ENCODE measurements at regions not wholly inside any gene's neighbourhood (a gene's known extent, or its start where the extent isn't known, plus 50 kb on each side); places are given as distances from the start of the nearest gene placed in this dataset.

DNA sequence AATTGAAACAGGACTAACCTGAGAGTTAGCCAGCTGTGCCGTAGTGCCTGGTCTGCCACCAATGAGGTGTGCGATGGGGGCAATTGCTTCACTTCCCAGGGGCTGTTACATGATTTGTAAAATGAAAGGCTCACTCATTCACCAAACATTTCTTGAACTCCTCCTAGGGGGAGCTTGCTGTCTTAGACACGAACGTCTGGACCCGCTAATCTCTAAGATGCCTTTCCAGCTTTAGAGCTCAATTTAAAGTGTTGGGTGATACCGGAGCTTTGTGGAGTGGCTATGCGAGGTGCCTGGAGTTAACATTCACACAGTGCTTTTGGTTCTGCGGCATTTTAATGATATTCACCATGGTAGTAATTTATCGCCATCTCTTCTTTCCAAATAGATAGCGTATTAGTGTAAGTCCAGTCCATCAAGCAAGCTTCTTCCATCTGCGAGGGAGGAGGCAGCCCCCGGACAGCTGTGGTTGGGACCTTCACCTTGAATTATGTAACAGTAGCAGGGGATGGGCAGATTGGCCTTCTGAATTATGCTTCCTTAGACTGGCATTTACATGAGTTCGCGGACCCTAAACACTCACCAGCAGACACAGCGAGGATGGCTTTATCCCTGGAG, 179.9 kb downstream of the ADSS2 start:
- H3K9me3 Mint-ChIP-seq = peaks cover 3 to 12% (median 7%) of the 10 kb centered on the region in 7 donors

DNA sequence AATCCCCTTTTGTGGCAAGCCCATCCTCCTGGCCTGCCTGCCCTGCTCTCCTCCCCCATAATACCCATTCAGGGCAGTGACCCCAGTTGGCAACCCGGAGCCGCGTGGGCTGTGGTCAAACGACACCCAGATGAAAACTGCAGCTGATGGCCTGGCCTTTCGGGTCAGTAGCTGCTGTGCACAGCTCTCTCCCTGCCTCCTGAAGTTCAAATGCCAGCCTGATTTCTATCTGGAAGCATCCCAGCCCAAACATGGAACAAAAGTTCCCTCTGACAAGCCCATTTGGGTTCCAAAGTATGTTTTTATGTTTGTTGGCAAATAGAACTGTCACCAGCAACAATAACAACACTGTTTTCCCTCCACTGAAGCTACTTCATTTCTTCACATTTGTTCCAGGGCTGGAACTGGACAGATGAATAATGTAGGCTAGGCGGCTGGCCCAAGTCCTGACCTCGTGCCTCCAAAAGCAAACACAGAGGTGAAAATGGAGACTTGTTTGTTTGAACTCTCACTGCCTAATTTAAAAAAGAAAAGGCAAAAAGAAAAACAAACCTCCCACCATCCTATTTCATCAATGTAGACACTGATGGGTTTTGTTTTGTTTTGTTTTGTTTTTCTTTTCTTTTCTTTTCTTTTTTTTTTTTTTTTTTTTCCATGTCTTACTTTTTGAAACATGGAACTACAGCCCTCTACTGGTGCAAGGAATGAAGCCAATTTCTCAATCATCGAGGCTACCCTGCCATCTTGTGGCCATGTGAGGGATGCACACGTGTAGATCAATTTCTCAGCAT, 179.0 kb downstream of the ADSS2 start:
- Mint-ChIP-seq H3K4me1 (peaks cover 10 to 20% (median 12%) of the 10 kb centered on the region in 3 donors), H3K4me3 (no peak overlapping the region), H3K9me3 (peaks cover 3 to 12% (median 7%) of the 10 kb centered on the region in 7 donors), H3K36me3 (peaks cover 0 to 12% of the 10 kb centered on the region in 2 donors), H3K27ac (peak overlapping the region in 1 of 6 donors; percentile 13), H3K27me3 (peaks cover 2 to 19% (median 16%) of the 10 kb centered on the region in 3 donors)
- ATAC-seq (ENCODE audit: low read depth in 2 of 2) (peak; percentile 63 to 80), DNase-seq (peak; percentile 74)

More for the DNA sequence above, 179.9 kb downstream of the ADSS2 start:
- DNase-seq = no peak
- Mint-ChIP-seq H3K27ac (peak overlapping the region in 2 of 6 donors; percentile 26 to 37), H3K27me3 (peaks cover 0 to 19% (median 16%) of the 10 kb centered on the region in 3 donors), H3K4me1 (peaks cover 10 to 20% (median 12%) of the 10 kb centered on the region in 3 donors), H3K4me3 (no peak overlapping the region), H3K36me3 (peaks cover 0 to 12% of the 10 kb centered on the region in 2 donors)
- no peak for ATAC-seq (ENCODE audit: low read depth in 2 of 2)

DNA sequence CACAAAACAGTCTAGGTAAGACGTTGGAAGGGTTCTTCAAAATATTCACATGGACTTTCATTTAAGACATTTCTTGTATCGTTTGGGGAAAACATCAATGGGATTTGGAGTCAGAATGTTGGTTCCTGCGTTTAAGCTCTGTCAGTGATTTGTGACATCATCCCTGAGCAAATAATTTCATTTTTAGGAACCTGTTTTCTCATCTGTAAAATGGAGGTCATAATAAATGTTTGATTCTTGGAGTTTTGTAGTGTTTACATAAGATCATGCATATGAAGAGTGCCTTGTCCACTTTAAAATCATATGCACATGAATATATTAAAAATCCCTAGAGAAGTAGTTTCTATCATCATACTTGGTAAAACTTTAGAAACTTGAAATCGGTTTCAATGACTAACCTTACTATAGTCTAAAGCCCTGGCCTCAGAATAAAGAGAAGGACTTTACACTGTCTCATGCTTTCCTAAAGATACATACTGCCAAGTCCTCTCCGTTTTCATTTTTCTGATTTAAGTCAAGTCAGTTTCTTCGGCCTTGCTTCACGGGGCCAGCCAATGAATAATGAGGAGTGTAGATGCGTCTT, 178.4 kb downstream of the ADSS2 start:
- H3K27me3 Mint-ChIP-seq = peaks cover 5 to 19% (median 16%) of the 10 kb centered on the region in 3 donors
- ATAC-seq (ENCODE audit: low read depth in 2 of 2) (no peak), DNase-seq (no peak)
- H3K4me1 Mint-ChIP-seq = peaks cover 10 to 20% (median 12%) of the 10 kb centered on the region in 3 donors
- H3K27ac Mint-ChIP-seq = peak overlapping the region in 1 of 6 donors; percentile 13
- no peak overlapping the region for H3K4me3 Mint-ChIP-seq
- peaks cover 3 to 12% (median 7%) of the 10 kb centered on the region in 7 donors for H3K9me3 Mint-ChIP-seq
- H3K36me3 Mint-ChIP-seq = peaks cover 0 to 12% of the 10 kb centered on the region in 2 donors

DNA sequence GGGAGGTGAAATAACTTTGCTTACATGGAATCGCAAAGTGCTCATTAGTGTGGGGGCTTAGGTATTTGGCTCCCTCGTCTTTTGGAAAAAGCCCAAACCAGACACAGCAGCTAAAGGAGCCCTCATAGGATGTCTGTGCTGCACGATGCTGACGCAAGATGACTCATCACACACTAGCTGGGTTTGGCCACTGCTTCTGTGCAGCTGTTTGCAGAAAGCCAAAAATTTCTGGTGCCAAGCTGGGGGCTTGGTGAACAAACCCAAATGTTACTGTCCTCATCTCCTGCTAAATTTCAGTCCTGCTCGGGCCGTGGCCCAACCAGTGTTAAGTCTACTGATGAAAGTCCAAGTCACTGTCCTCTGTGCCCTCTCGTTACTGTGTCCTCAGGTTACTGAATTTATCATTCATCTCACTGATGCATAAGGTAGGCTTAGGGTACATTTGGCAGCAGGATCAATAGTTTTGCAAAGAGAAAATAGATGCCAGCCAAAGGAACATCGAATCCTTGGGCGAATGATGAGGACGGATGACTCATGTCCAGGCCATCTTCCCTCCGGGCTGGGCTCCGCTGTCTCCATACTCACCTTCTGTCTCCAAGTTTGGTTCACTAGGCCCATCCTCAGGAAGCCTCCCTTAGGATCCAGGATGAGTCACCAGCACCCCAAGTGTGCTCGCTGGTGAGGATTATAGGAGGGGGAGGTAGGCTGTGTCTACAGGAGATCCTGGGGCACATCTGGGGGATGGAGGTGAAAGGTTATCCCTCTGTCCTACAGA, 177.7 kb downstream of the ADSS2 start:
- peaks cover 3 to 15% (median 8%) of the 10 kb centered on the region in 7 donors for H3K9me3 Mint-ChIP-seq
- ATAC-seq (ENCODE audit: low read depth in 2 of 2) = no peak
- peaks cover 0 to 12% of the 10 kb centered on the region in 2 donors for H3K36me3 Mint-ChIP-seq
- H3K27me3 Mint-ChIP-seq = peaks cover 5 to 19% (median 16%) of the 10 kb centered on the region in 3 donors
- peak overlapping the region in 4 of 6 donors; percentile 6 to 39 (median 27) for H3K27ac Mint-ChIP-seq
- DNase-seq = no peak
- H3K4me3 Mint-ChIP-seq = no peak overlapping the region
- peaks cover 10 to 20% (median 12%) of the 10 kb centered on the region in 3 donors for H3K4me1 Mint-ChIP-seq

DNA sequence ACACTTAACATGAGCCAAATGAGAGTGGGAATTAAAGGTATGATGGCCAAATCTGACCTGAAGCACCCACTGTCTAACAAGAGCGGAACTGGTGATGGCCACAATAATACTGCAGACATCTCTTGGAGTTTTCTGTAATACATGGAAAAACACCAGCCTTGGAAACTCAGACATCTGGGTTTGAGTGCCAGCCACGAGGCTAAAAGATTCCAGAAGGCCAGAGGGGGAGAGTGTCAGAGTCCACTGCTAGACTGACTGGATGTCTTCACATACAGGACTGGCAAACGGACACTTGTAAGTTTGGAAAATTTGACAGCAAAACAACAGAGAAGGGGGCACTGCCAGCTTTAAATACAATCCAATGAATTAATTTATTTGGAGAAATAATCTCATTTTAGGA, 175.1 kb downstream of the ADSS2 start:
- ATAC-seq (ENCODE audit: low read depth in 2 of 2) (no peak), DNase-seq (no peak)
- H3K36me3 Mint-ChIP-seq = peaks cover 0 to 7% of the 10 kb centered on the region in 2 donors
- peaks cover 4 to 14% (median 5%) of the 10 kb centered on the region in 3 donors for H3K4me1 Mint-ChIP-seq
- H3K27me3 Mint-ChIP-seq = peaks cover 8 to 19% (median 16%) of the 10 kb centered on the region in 3 donors
- peak overlapping the region in 1 of 6 donors; percentile 91 for H3K27ac Mint-ChIP-seq
- H3K4me3 Mint-ChIP-seq = no peak overlapping the region
- H3K9me3 Mint-ChIP-seq = peaks cover 0 to 5% (median 0%) of the 10 kb centered on the region in 7 donors

DNA sequence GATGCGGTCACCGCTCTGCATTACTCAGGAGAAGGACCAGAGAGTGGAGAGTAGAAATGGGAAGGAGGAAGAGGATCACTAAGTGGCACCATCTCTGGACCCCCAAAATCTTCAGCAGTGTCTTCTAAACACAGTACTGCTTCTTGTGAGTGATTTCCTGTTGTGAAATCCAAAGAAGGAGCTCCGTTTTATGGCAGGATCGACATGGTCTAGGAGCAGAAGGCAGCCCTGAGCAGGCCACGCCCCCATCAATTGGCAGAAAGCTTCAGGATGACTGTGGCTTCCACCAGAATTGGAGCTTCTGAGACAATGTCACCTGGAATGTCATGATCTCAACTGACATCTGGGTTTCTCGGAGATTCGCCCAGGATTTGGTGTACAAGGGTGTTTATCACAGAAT, 171.5 kb downstream of the ADSS2 start:
- H3K4me1 Mint-ChIP-seq = no peaks in the 10 kb centered on the region
- peaks cover 0 to 7% of the 10 kb centered on the region in 2 donors for H3K36me3 Mint-ChIP-seq
- H3K4me3 Mint-ChIP-seq = no peak overlapping the region
- DNase-seq (no peak), ATAC-seq (ENCODE audit: low read depth in 2 of 2) (no peak)
- peaks cover 10 to 15% (median 13%) of the 10 kb centered on the region in 3 donors for H3K27me3 Mint-ChIP-seq
- no peak overlapping the region for H3K27ac Mint-ChIP-seq
- peaks cover 0 to 5% (median 0%) of the 10 kb centered on the region in 7 donors for H3K9me3 Mint-ChIP-seq

DNA sequence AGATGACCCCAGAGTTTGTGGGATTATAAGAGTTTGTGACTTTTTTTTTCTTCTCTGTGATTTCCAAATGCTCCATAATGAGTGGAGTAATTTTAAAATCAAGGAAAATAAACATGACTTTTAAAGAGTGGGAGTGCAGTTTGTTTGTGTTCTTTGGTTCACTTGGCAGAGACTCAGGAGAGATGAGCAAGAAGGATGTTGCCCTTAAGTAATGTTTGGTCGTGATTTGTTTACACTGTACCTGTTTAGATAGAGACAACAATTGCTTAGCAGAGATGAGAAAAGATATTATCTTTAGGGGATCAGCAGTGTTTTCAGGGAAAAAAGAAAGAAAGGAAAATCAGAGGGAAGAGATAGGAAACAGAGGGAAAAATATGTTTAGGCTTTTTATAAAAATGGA, 170.8 kb downstream of the ADSS2 start:
- Mint-ChIP-seq H3K36me3 (peaks cover 0 to 7% of the 10 kb centered on the region in 2 donors), H3K27ac (no peak overlapping the region), H3K4me1 (no peaks in the 10 kb centered on the region), H3K4me3 (no peak overlapping the region), H3K9me3 (peaks cover 0 to 5% (median 0%) of the 10 kb centered on the region in 7 donors), H3K27me3 (peaks cover 8 to 13% (median 8%) of the 10 kb centered on the region in 3 donors)
- no peak for ATAC-seq (ENCODE audit: low read depth in 2 of 2)
- no peak for DNase-seq

DNA sequence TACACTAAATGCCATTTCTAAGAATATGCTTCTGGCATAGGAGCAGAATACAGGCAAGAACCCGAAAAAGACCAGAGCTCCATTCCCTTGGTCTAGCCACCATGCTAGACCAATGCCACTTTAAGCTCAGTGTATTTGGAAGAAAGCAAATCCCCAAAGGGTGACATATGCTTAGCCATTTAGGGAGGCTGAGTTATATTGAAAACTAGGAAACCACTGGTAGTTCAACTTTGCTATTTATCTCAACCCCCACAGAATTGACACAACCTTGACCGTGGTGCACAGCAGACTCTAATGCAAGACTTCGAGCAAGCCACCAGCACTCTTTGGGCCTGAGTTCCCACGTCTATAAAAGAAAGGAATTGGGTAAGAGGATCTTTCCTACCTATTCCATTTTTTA, 167.9 kb downstream of the ADSS2 start:
- no peak overlapping the region for H3K4me3 Mint-ChIP-seq
- no peak for ATAC-seq (ENCODE audit: low read depth in 2 of 2)
- H3K27me3 Mint-ChIP-seq = peaks cover 0 to 8% (median 8%) of the 10 kb centered on the region in 3 donors
- no peaks in the 10 kb centered on the region for H3K4me1 Mint-ChIP-seq
- no peak overlapping the region for H3K27ac Mint-ChIP-seq
- H3K36me3 Mint-ChIP-seq = peaks cover 3 to 7% of the 10 kb centered on the region in 2 donors
- H3K9me3 Mint-ChIP-seq = peaks cover 0 to 8% (median 4%) of the 10 kb centered on the region in 7 donors
- DNase-seq = no peak

DNA sequence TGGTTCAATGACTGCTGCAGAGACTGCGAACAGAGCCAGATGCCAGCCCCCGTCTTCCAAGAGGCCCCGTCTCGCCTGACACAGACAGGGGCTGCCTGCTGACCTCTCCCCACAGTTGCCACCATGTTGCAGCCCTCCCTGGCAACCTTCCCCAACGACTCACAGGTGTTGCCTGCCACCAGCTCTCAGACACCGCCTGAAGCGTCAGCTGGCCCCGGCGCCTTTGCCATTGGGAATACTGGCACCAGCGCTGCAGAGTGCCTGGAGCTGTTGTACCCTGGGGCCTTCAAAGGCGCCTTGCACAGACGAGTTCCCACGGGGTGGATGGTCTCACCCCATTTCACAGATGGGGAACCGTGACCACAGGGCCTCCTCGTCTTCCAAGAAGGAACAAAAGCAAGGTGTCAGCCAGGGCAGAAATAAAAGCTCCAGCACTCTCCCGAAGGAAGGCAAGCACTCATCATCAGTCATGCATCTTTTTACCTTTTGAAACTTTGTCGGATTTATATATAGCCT, 167.0 kb downstream of the ADSS2 start:
- H3K9me3 Mint-ChIP-seq = peaks cover 0 to 8% (median 6%) of the 10 kb centered on the region in 7 donors
- H3K4me1 Mint-ChIP-seq = no peaks in the 10 kb centered on the region
- H3K36me3 Mint-ChIP-seq = peaks cover 4 to 7% of the 10 kb centered on the region in 2 donors
- no peak overlapping the region for H3K27ac Mint-ChIP-seq
- peak overlapping the region in 1 of 8 donors; percentile 60 for H3K4me3 Mint-ChIP-seq
- H3K27me3 Mint-ChIP-seq = peaks cover 0 to 9% (median 8%) of the 10 kb centered on the region in 3 donors
- ATAC-seq (ENCODE audit: low read depth in 2 of 2) (no peak), DNase-seq (no peak)

DNA sequence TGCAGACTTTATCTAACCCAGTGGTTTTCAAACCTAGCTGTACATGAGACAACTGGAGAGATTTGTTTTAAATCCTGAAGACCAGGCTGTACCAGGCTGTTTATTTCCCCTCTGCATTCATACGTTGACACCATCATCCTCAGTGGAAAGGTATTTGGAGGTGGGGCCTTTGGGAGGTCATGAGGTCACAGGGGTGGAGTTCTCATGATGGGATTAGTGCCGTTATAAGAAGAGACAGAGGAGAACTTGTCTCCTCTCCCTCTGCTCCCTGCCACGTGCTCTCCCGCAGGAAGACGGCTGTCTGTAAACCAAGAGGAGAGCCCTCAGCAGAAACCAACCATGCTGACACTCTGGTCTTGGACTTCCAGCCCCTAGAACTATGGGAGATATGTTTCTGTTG, 165.4 kb downstream of the ADSS2 start:
- Mint-ChIP-seq H3K9me3 (peaks cover 0 to 8% (median 6%) of the 10 kb centered on the region in 7 donors), H3K27ac (no peak overlapping the region), H3K27me3 (peaks cover 0 to 18% (median 10%) of the 10 kb centered on the region in 3 donors), H3K36me3 (peaks cover 0 to 4% of the 10 kb centered on the region in 2 donors), H3K4me1 (no peaks in the 10 kb centered on the region), H3K4me3 (no peak overlapping the region)
- DNase-seq (no peak), ATAC-seq (ENCODE audit: low read depth in 2 of 2) (no peak)

DNA sequence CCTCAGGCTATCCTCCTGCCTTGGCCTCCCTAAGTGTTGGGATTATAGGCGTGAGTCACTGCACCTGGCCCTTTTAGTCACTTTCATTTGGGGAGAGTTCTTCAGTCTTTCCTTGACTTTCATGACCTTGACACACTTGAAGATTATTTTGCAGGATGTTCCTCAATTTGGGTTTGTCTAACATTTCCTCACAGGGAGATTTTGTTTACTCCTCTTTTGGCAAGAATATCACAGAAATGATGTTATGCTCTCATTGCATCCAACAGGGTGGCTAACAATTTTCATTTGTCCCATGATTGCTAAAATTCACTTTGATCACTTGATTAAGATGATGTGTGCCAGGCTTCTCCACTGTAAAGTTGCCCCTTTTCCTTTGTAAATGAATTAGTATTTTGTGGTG, 164.0 kb downstream of the ADSS2 start:
- no peak overlapping the region for H3K4me3 Mint-ChIP-seq
- no peaks in the 10 kb centered on the region for H3K4me1 Mint-ChIP-seq
- ATAC-seq (ENCODE audit: low read depth in 2 of 2) = no peak
- H3K27ac Mint-ChIP-seq = no peak overlapping the region
- peaks cover 0 to 26% (median 14%) of the 10 kb centered on the region in 3 donors for H3K27me3 Mint-ChIP-seq
- DNase-seq = no peak
- H3K9me3 Mint-ChIP-seq = peaks cover 0 to 8% (median 6%) of the 10 kb centered on the region in 7 donors
- peaks cover 0 to 4% of the 10 kb centered on the region in 2 donors for H3K36me3 Mint-ChIP-seq

DNA sequence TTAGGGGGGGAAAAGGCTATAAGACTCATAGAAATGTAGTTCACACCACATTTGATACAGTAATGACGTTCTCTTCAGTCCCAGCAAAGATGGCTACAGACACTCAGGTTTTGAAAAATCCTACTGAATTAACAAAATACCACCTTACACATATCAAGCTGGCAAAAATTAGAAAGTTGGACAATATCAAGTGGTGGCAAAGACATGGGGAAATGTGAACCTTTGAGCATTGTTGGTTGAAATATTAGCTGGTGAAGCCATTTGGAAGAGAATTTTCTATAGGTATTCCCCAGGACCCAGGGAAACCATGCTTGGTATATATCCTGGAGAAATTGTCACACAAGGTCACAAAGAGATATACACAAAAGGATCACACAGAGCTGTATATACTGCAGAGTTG, 163.0 kb downstream of the ADSS2 start:
- no peaks in the 10 kb centered on the region for H3K4me1 Mint-ChIP-seq
- DNase-seq (no peak), ATAC-seq (ENCODE audit: low read depth in 2 of 2) (no peak)
- H3K36me3 Mint-ChIP-seq = peaks cover 0 to 4% of the 10 kb centered on the region in 2 donors
- H3K9me3 Mint-ChIP-seq = peaks cover 0 to 8% (median 6%) of the 10 kb centered on the region in 7 donors
- peak overlapping the region in 1 of 6 donors; percentile 84 for H3K27ac Mint-ChIP-seq
- H3K4me3 Mint-ChIP-seq = no peak overlapping the region
- H3K27me3 Mint-ChIP-seq = peaks cover 0 to 26% (median 14%) of the 10 kb centered on the region in 3 donors

Data from naive B cell (primary cell).